Ishikawa (cell line): ENCODE measurements at regions not wholly inside any gene's neighbourhood (a gene's known extent, or its start where the extent isn't known, plus 50 kb on each side); places are given as distances from the start of the nearest gene placed in this dataset.

Source experiments
- CEBPB ChIP-seq: IDR thresholded peaks from 2 replicates; pipeline ENCODE4 v1.6.1; 2012
- CREB1 ChIP-seq: IDR thresholded peaks from 2 replicates; pipeline ENCODE4 v1.6.1; 2012; ENCODE audit warnings: low read depth
- EGR1 ChIP-seq: IDR thresholded peaks from 2 replicates; pipeline ENCODE4 v1.6.1; 2012
- EP300 ChIP-seq: IDR thresholded peaks from 2 replicates; pipeline ENCODE4 v1.6.1; 2012; ENCODE audit warnings: borderline replicate concordance
- FOXM1 ChIP-seq: IDR thresholded peaks from 2 replicates; pipeline ENCODE4 v1.6.1; 2012; ENCODE audit warnings: low read depth, borderline replicate concordance
- MAX ChIP-seq: IDR thresholded peaks from 2 replicates; pipeline ENCODE4 v1.6.1; 2012
- NFIC ChIP-seq: IDR thresholded peaks from 2 replicates; pipeline ENCODE4 v1.6.1; 2012
- RAD21 ChIP-seq: IDR thresholded peaks from 2 replicates; pipeline ENCODE4 v1.6.1; 2012; ENCODE audit warnings: low read depth
- REST ChIP-seq: IDR thresholded peaks from 2 replicates; pipeline ENCODE4 v1.6.1; 2012; ENCODE audit warnings: low read depth, mild to moderate bottlenecking
- TAF1 ChIP-seq: IDR thresholded peaks from 2 replicates; pipeline ENCODE4 v1.6.1; 2012; ENCODE audit warnings: low read depth, mild to moderate bottlenecking
- TCF12 ChIP-seq: IDR thresholded peaks from 2 replicates; pipeline ENCODE4 v1.6.1; 2012; ENCODE audit warnings: low read depth
- TEAD4 ChIP-seq: IDR thresholded peaks from 2 replicates; pipeline ENCODE4 v1.6.1; 2012
- USF1 ChIP-seq: IDR thresholded peaks from 2 replicates; pipeline ENCODE4 v1.6.1; 2012
- YY1 ChIP-seq: IDR thresholded peaks from 2 replicates; pipeline ENCODE4 v1.6.1; 2012; ENCODE audit warnings: low read depth
- ZBTB7A ChIP-seq: IDR thresholded peaks from 2 replicates; pipeline ENCODE4 v1.6.1; 2012; ENCODE audit warnings: low read depth

GRCh38 chr16:26802965-26803364 lies 263.8 kb upstream of the C16orf82 start:
- no peak for TF ChIP-seq CEBPB
- TF ChIP-seq REST: no peak
- TF ChIP-seq USF1: no peak

GRCh38 chr16:26806657-26807056 lies 260.1 kb upstream of the C16orf82 start:
- TF ChIP-seq TCF12: no peak
- TF ChIP-seq EGR1: no peak

GRCh38 chr16:26809461-26809860 lies 257.3 kb upstream of the C16orf82 start:
- TF ChIP-seq REST (no peak), FOXM1 (no peak), TAF1 (no peak), TCF12 (no peak), TEAD4 (no peak), CEBPB (no peak), MAX (no peak), CREB1 (no peak), RAD21 (no peak), EGR1 (no peak), YY1 (no peak), NFIC (no peak), USF1 (no peak), EP300 (no peak), ZBTB7A (no peak)

- TF ChIP-seq REST: no peak
- TF ChIP-seq NFIC: no peak
- no peak for TF ChIP-seq CEBPB
These were observed 250.5 kb upstream of the C16orf82 start for GRCh38 chr16:26816266-26816665.

- TF ChIP-seq EGR1 (no peak), RAD21 (no peak), ZBTB7A (no peak), FOXM1 (no peak), CEBPB (no peak)
These were observed 249.7 kb upstream of the C16orf82 start for GRCh38 chr16:26816885-26817571.

- TF ChIP-seq EP300 (no peak), RAD21 (no peak), TEAD4 (no peak), YY1 (no peak), EGR1 (no peak), TCF12 (no peak), TAF1 (no peak), CEBPB (no peak), MAX (no peak), NFIC (no peak), CREB1 (no peak), USF1 (no peak), REST (no peak), FOXM1 (no peak), ZBTB7A (no peak)
These were observed 248.3 kb upstream of the C16orf82 start for GRCh38 chr16:26818393-26818792.
